NB4 (cell line): ENCODE measurements at regions not wholly inside any gene's neighbourhood (a gene's known extent, or its start where the extent isn't known, plus 50 kb on each side); places are given as distances from the start of the nearest gene placed in this dataset.

Source experiments
- MYC ChIP-seq: IDR thresholded peaks from 2 replicates; pipeline ENCODE4 v1.6.1; 2011; ENCODE audit warnings: low read depth, low read length
- POLR2A ChIP-seq: IDR thresholded peaks from 2 replicates; pipeline ENCODE4 v1.6.1; 2011; ENCODE audit warnings: mild to moderate bottlenecking; ENCODE audit not compliant: insufficient read length; ENCODE audit errors: extremely low read depth
- TF ChIP-seq, protein P1 (sequence below): IDR thresholded peaks from one replicate; pipeline ENCODE4 v1.5.1; 2012; ENCODE audit warnings: low read depth, low read length
- TF ChIP-seq, protein P2 (sequence below): IDR thresholded peaks from 2 replicates; pipeline ENCODE4 v1.6.1; 2011; ENCODE audit warnings: low read depth, low read length

DNA sequence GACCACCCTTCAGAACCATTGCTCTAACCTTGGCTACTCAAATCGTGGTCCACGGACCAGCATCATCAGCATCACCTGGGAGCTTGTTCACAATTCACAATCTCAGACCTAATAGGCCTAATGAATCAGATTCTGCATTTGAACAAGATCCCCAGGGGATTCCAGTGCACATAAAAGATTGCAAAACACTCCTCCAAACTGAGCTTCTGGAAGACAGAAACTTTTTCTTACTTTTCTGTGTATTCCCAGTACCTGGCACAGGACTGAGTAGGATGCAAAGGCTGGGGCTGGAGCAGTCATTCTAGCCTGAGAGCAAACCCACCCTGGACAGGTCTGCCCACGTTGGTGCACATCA is 115.1 kb upstream of the COPS8 start:
- TF ChIP-seq POLR2A (no peak), MYC (no peak)
- TF ChIP-seq, protein P1, sequence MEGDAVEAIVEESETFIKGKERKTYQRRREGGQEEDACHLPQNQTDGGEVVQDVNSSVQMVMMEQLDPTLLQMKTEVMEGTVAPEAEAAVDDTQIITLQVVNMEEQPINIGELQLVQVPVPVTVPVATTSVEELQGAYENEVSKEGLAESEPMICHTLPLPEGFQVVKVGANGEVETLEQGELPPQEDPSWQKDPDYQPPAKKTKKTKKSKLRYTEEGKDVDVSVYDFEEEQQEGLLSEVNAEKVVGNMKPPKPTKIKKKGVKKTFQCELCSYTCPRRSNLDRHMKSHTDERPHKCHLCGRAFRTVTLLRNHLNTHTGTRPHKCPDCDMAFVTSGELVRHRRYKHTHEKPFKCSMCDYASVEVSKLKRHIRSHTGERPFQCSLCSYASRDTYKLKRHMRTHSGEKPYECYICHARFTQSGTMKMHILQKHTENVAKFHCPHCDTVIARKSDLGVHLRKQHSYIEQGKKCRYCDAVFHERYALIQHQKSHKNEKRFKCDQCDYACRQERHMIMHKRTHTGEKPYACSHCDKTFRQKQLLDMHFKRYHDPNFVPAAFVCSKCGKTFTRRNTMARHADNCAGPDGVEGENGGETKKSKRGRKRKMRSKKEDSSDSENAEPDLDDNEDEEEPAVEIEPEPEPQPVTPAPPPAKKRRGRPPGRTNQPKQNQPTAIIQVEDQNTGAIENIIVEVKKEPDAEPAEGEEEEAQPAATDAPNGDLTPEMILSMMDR = no peak
- TF ChIP-seq, protein P2, sequence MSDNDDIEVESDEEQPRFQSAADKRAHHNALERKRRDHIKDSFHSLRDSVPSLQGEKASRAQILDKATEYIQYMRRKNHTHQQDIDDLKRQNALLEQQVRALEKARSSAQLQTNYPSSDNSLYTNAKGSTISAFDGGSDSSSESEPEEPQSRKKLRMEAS = no peak
